Heart right ventricle (tissue), 16 donors: ENCODE measurements at regions not wholly inside any gene's neighbourhood (a gene's known extent, or its start where the extent isn't known, plus 50 kb on each side); places are given as distances from the start of the nearest gene placed in this dataset.

Experiments used
- ATAC-seq, 8 donors: fragments of 200-7000 bp; cut with Tn5 transposase; one replicate each; pipeline ENCODE4 v1.9.1; 2020; ENCODE audit warnings: mild to moderate bottlenecking in 8 of 8, moderate library complexity in 8 of 8, moderate number of reproducible peaks in 1 of 8
- DNase-seq, 2 donors: peaks; one replicate each; pipeline ENCODE4 v3.0.0-alpha.2; 2020
- H3K27ac ChIP-seq, 10 donors: fragments of 200-600 bp; sonication (generic) in 2 of 10; one replicate each; pipeline versions ENCODE4 v1.5.0 to v1.8.0; 2020 to 2022; ENCODE audit warnings: mild to moderate bottlenecking in 3 of 10
- H3K27me3 ChIP-seq, 7 donors: fragments of 200-600 bp; one replicate each; pipeline ENCODE4 v1.8.0; 2021 to 2022; ENCODE audit warnings: mild to moderate bottlenecking in 2 of 7
- H3K36me3 ChIP-seq, 9 donors: fragments of 200-600 bp; sonication (generic) in 1 of 9; one replicate each; pipeline versions ENCODE4 v1.5.0 to v1.8.0; 2020 to 2022; ENCODE audit warnings: mild to moderate bottlenecking in 2 of 9
- H3K4me1 ChIP-seq, 9 donors: fragments of 200-600 bp; sonication (generic) in 1 of 9; one replicate each; pipeline versions ENCODE4 v1.5.0 to v1.8.0; 2020 to 2022; ENCODE audit warnings: mild to moderate bottlenecking in 4 of 9
- H3K4me3 ChIP-seq, 10 donors: fragments of 200-600 bp; sonication (generic) in 2 of 10; one replicate each; pipeline versions ENCODE4 v1.5.0 to v1.8.0; 2020 to 2022; ENCODE audit warnings: mild to moderate bottlenecking in 7 of 10, moderate library complexity in 2 of 10
- H3K9me3 ChIP-seq, 11 donors: fragments of 200-600 bp in 10 of 11; sonication (generic) in 2 of 11; one replicate each; pipeline versions ENCODE4 v1.5.0 to v1.8.0; 2013 to 2022; ENCODE audit warnings: mild to moderate bottlenecking in 2 of 11, control low read depth in 1 of 11, moderate library complexity in 1 of 11
- CTCF ChIP-seq, 9 donors: fragments of 200-600 bp; sonication (generic) in 2 of 9; IDR thresholded peaks; one replicate each; pipeline versions ENCODE4 v1.5.0 to v1.8.0; 2021 to 2022; ENCODE audit warnings: antibody characterized with exemption in 9 of 9, mild to moderate bottlenecking in 5 of 9, moderate library complexity in 1 of 9
- WGBS, 2 donors: extraction: QIAGEN DNeasy Blood & Tissue Kit; methylation state at CpG; one replicate each; pipeline ENCODE4 v1.1.7; 2013; ENCODE audit warnings: inconsistent platforms in 1 of 2; 5-methylcytosine and 5-hydroxymethylcytosine counted together
- intact Hi-C, 10 donors: fragments of 100-400 bp; cut with DNase I; formaldehyde crosslinking; loops; one replicate each; pipeline versions ENCODE4 v1.11.1 to v1.14.2; 2022
- donor health status: Arrhythmogenic right ventricular cardiomyopathy.
- donor health status: ischemic (EF 13 %, LVEDD 7.1; RV severe dilation, severe dysfunction).
- donor health status: healthy with polysubstance abuse.
- donor health status: DM: no; HTN: yes; CAD: no.
- donor health status: DM: no; HTN: no; CAD: no.
- donor health status: ischemic (EF 25% LVEDD 6.9; RV normal size, moderate dysfunction).
- donor health status: ischemic (EF 25% LVEDD 5.7; RV mildly dilated, moderate dysfunction).
- donor health status: healthy.
- donor health status: DM: yes; HTN: yes; CAD: no.
- donor health status: Ischemic cardiomyopathy.
- donor health status: ischemic (EF 35%, LVEDD 5.7; RV mildly dilated, moderate dysfunction).
- donor health status: nonischemic (EF 11% LVEDD 7.7; RV severe dilation, severe dysfunction).
- donor health status: DM: yes; HTN: yes; CAD: no.
- donor health status: PGD.
- donor health status: ischemic (EF 29% LVEDD 5.4; RV normal size, mild dysfunction).
- donor health status: nonischemic (EF 23%, LVEDD 6.1; RV moderate dilation, normal function).

GRCh38 chr10:80739963-80740715 lies 202.4 kb downstream of the SH2D4B start:
- no peaks in the 10 kb centered on the region for H3K4me1 ChIP-seq
- peaks cover 0 to 10% (median 0%) of the 10 kb centered on the region in 7 donors for H3K27me3 ChIP-seq
- DNase-seq (no peak), ATAC-seq (no peak)
- no peak for TF ChIP-seq CTCF (IDR thresholded peaks at IDR 0.05)
- no peaks in the 10 kb centered on the region for H3K9me3 ChIP-seq
- H3K36me3 ChIP-seq, result no peaks in the 10 kb centered on the region
- H3K27ac ChIP-seq, result no peak overlapping the region
- WGBS, 2 donors, result 77 to 81% methylated on average over 18 of the region's 18 CpGs
- intact Hi-C loops, result no loop called here
- H3K4me3 ChIP-seq, result no peak overlapping the region

DNA sequence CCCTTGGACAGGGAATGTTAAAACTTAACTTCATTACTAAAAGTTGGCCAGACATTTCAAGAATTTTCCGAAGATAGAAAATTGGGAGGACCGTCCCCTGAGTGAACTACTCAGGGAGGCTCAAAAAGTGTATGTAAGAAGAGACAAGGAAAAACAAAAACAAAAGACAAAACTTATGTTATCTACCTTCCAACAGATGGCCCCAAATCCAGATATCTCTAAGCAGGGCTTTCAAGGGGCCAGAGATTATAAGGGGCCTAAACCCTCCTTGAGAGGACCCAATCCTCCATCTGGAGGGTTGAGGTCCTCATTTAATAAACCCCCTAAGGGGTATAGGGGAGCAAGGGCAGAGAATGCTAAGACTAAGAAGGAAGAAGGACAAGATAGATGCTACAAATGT lies 203.6 kb downstream of the SH2D4B start:
- DNase-seq, result no peak
- no peak for TF ChIP-seq CTCF (IDR thresholded peaks at IDR 0.05)
- Histone ChIP-seq H3K4me1 (no peaks in the 10 kb centered on the region), H3K27me3 (peaks cover 0 to 10% (median 0%) of the 10 kb centered on the region in 7 donors), H3K4me3 (no peak overlapping the region), H3K36me3 (no peaks in the 10 kb centered on the region), H3K9me3 (no peaks in the 10 kb centered on the region), H3K27ac (no peak overlapping the region)
- ATAC-seq, result no peak
- intact Hi-C loops, result no loop called here
- 84 to 90% methylated on average over 2 of the region's 2 CpGs for WGBS, 2 donors

DNA sequence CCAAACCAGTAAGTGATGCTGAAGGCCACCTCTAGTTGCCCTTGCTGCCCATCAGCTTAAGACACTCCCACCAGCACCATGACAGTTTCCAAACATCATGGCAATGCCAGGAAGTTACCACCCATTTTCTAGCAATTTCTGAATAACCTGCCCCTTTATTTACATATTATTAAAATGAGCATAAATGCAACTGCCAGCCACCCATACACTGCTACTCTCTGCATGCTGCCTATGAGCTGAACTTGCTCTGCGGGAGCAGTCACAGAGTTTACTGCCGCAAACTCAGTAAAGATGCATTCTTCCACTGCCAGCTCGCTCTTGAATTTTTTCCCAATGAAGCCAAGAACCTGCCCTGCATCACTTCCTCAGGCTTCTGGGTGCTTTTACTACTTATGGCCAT lies 212.6 kb downstream of the SH2D4B start:
- DNase-seq (no peak), ATAC-seq (no peak)
- TF ChIP-seq CTCF (IDR thresholded peaks at IDR 0.05), result no peak
- Histone ChIP-seq H3K9me3 (no peaks in the 10 kb centered on the region), H3K36me3 (no peaks in the 10 kb centered on the region), H3K27ac (no peak overlapping the region), H3K27me3 (peaks cover 0 to 12% (median 0%) of the 10 kb centered on the region in 7 donors), H3K4me1 (no peaks in the 10 kb centered on the region), H3K4me3 (no peak overlapping the region)
- intact Hi-C loops, result no loop called here
- 93 to 94% methylated on average over 3 of the region's 3 CpGs for WGBS, 2 donors

DNA sequence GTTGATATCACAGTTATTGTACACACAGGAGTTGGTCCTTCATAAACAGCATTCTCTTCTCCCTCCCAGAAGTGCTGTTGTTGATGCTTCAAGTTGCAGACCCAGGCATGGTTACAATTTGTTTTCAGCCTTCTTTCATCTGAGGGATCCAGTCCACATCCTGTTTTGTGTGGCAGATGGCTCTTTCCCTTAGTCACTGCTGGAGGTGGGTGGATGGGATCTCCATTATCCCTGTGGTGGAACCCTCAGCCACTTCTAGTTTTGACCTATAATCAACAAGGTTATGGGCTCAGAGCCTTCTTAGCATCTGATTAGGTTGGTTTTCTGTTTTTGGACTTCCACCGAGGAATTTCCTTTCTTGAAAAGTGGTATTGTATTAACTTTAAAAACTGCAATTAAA lies 214.2 kb downstream of the SH2D4B start:
- Histone ChIP-seq H3K36me3 (no peaks in the 10 kb centered on the region), H3K9me3 (no peaks in the 10 kb centered on the region), H3K4me3 (no peak overlapping the region), H3K27me3 (peaks cover 0 to 12% (median 0%) of the 10 kb centered on the region in 7 donors), H3K27ac (no peak overlapping the region), H3K4me1 (no peaks in the 10 kb centered on the region)
- TF ChIP-seq CTCF (IDR thresholded peaks at IDR 0.05), result no peak
- DNase-seq (no peak), ATAC-seq (no peak)
- 89 to 94% methylated on average over 1 of the region's 1 CpG for WGBS, 2 donors
- intact Hi-C loops, result no loop called here
